ENCODE measurements at regions not wholly inside any gene's neighbourhood (a gene's known extent, or its start where the extent isn't known, plus 50 kb on each side); places are given as distances from the start of the nearest gene placed in this dataset.
A peak's percentile ranks its signal among the peaks of the same experiment; 100 is the strongest.

- intact Hi-C loops (cut with DNase I; ENCODE audit: low total_unique reads), result no loop called here
- TF ChIP-seq EP300 (IDR thresholded peaks at IDR 0.05) (no peak), CTCF (IDR thresholded peaks at IDR 0.05) (no peak), POLR2A (IDR thresholded peaks at IDR 0.05) (no peak), POLR2AphosphoS5 (IDR thresholded peaks at IDR 0.05) (no peak)
- no peak overlapping the region for H3K27ac ChIP-seq
These were observed 72.1 kb downstream of the COPS8 start for GRCh38 chr2:237157780-237158102.

GRCh38 chr2:237158194-237158593, 72.5 kb downstream of the COPS8 start:
- Histone ChIP-seq H3K4me1 (peaks cover 0 to 21% (median 10%) of the 10 kb centered on the region in 4 donors), H3K36me3 (no peaks in the 10 kb centered on the region), H3K27me3 (peaks cover 0 to 6% (median 0%) of the 10 kb centered on the region in 3 donors), H3K9me3 (no peaks in the 10 kb centered on the region), H3K27ac (no peak overlapping the region), H3K4me3 (no peak overlapping the region)
- intact Hi-C loops (cut with DNase I; ENCODE audit: low total_unique reads), result no loop called here
- TF ChIP-seq POLR2AphosphoS5 (IDR thresholded peaks at IDR 0.05), result no peak
- no peak for TF ChIP-seq EP300 (IDR thresholded peaks at IDR 0.05)
- WGBS, 5 donors, result 79 to 92% (median 89%) methylated on average over 7 of the region's 7 CpGs
- no peak for DNase-seq

More at GRCh38 chr2:237157780-237158102, 72.1 kb downstream of the COPS8 start:
- Histone ChIP-seq H3K4me1 (peaks cover 0 to 21% (median 10%) of the 10 kb centered on the region in 4 donors), H3K4me3 (no peak overlapping the region), H3K9me3 (no peaks in the 10 kb centered on the region), H3K27me3 (peaks cover 0 to 6% (median 0%) of the 10 kb centered on the region in 3 donors), H3K36me3 (no peaks in the 10 kb centered on the region)
- no peak for DNase-seq

DNA sequence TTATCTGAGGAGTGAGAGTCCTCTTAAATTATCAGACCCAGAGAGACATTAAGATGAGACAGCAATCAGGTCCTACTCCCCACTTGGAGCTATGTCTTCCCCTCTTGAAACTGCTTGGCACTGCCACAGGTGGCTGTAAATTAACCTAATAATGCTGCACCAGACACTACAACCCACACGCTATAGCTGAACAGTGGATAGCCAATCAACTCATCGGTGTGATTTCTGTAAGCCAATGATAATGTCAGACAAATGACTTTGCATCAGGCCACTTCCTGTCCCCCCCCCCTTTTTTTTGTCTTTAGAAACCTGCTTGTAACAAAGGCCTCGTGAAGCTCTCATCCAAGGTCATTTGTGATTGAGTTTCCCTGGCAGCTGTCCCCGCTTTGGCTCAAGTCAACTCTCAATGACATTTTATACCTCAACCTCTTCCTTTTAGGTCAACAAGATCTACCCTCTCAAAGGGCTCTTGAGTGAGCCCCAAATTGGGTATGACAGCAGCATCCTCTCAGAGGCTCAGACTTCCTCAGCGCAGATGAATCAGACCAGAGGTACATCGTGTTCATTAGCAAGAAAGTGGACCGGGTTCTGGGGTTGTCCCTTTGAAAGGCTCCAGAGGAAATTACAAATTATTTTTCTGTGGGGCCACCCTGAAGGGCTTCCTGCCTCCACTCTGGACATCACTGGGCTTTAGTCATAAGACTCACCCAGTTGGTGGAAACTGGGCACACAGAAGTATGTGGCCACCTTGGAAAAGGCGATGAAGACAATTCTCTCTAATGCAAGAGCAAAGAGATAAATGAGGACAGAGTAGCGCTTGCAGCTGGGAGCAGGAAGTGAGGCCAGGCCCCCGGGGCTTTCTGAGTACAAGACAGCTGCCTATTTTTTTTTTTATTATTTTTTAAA, 73.6 kb downstream of the COPS8 start:
- Histone ChIP-seq H3K4me3 (no peak overlapping the region), H3K9me3 (no peaks in the 10 kb centered on the region), H3K36me3 (no peaks in the 10 kb centered on the region), H3K27ac (peak overlapping the region in 3 of 5 donors; percentile 7 to 68 (median 26)), H3K4me1 (peaks cover 0 to 21% (median 10%) of the 10 kb centered on the region in 4 donors), H3K27me3 (peaks cover 0 to 6% (median 0%) of the 10 kb centered on the region in 3 donors)
- 72 to 84% (median 77%) methylated on average over 10 of the region's 10 CpGs for WGBS, 5 donors
- intact Hi-C loops (cut with DNase I; ENCODE audit: low total_unique reads), result no loop called here
- no peak for DNase-seq
- TF ChIP-seq EP300 (IDR thresholded peaks at IDR 0.05), result no peak
- no peak for TF ChIP-seq CTCF (IDR thresholded peaks at IDR 0.05)
- no peak for TF ChIP-seq POLR2AphosphoS5 (IDR thresholded peaks at IDR 0.05)
- TF ChIP-seq POLR2A (IDR thresholded peaks at IDR 0.05), result no peak

- intact Hi-C loops (cut with DNase I; ENCODE audit: low total_unique reads), result no loop called here
- Histone ChIP-seq H3K36me3 (no peaks in the 10 kb centered on the region), H3K4me3 (no peak overlapping the region), H3K4me1 (peaks cover 0 to 19% (median 10%) of the 10 kb centered on the region in 4 donors), H3K9me3 (no peaks in the 10 kb centered on the region), H3K27ac (peak overlapping the region in 4 of 5 donors; percentile 37 to 68 (median 52)), H3K27me3 (peaks cover 0 to 8% (median 0%) of the 10 kb centered on the region in 3 donors)
- no peak for TF ChIP-seq POLR2A (IDR thresholded peaks at IDR 0.05)
- no peak for TF ChIP-seq POLR2AphosphoS5 (IDR thresholded peaks at IDR 0.05)
- TF ChIP-seq EP300 (IDR thresholded peaks at IDR 0.05), result no peak
- no peak for TF ChIP-seq CTCF (IDR thresholded peaks at IDR 0.05)
- no peak for DNase-seq
- WGBS, 5 donors, result 82 to 89% (median 88%) methylated on average over 9 of the region's 9 CpGs
These were observed 74.7 kb downstream of the COPS8 start for GRCh38 chr2:237160271-237160919.

All from stomach (tissue), 8 donors.